HG02884 (cell line): ENCODE measurements at regions not wholly inside any gene's neighbourhood (a gene's known extent, or its start where the extent isn't known, plus 50 kb on each side); places are given as distances from the start of the nearest gene placed in this dataset.

Experiments
- ATAC-seq: cut with Tn5 transposase; IDR thresholded peaks from one replicate; pipeline ENCODE4 v1.9.1; 2021; ENCODE audit warnings: mild to moderate bottlenecking, moderate library complexity; ENCODE audit not compliant: unreplicated experiment

- no peak for ATAC-seq
These were observed 223.2 kb upstream of the IGFBP3 start for GRCh38 chr7:46143949-46144917.

GRCh38 chr7:46143421-46143820 is 222.3 kb upstream of the IGFBP3 start:
- no peak for ATAC-seq

- peak; percentile 48 for ATAC-seq
These were observed 218.0 kb upstream of the IGFBP3 start for GRCh38 chr7:46139079-46139478.

GRCh38 chr7:46137725-46138124 is 216.7 kb upstream of the IGFBP3 start:
- ATAC-seq: no peak

- no peak for ATAC-seq
These were observed 214.5 kb upstream of the IGFBP3 start for GRCh38 chr7:46135557-46135956.

- no peak for ATAC-seq
These were observed 213.7 kb upstream of the IGFBP3 start for GRCh38 chr7:46134795-46135194.

GRCh38 chr7:46134385-46134784 is 213.3 kb upstream of the IGFBP3 start:
- ATAC-seq: no peak

GRCh38 chr7:46133751-46134150 is 212.7 kb upstream of the IGFBP3 start:
- no peak for ATAC-seq

GRCh38 chr7:46133072-46133471 is 212.0 kb upstream of the IGFBP3 start:
- no peak for ATAC-seq

GRCh38 chr7:46131916-46132795 is 211.1 kb upstream of the IGFBP3 start:
- ATAC-seq: no peak

GRCh38 chr7:46129831-46130230 is 208.8 kb upstream of the IGFBP3 start:
- ATAC-seq: no peak

GRCh38 chr7:46127814-46128213 is 206.7 kb upstream of the IGFBP3 start:
- no peak for ATAC-seq

- ATAC-seq: no peak
These were observed 205.7 kb upstream of the IGFBP3 start for GRCh38 chr7:46126675-46127300.

- ATAC-seq: no peak
These were observed 202.8 kb upstream of the IGFBP3 start for GRCh38 chr7:46123756-46124343.

GRCh38 chr7:46115410-46115809 is 194.3 kb upstream of the IGFBP3 start:
- no peak for ATAC-seq

GRCh38 chr7:46109437-46109836 is 188.4 kb upstream of the IGFBP3 start:
- ATAC-seq: no peak

- no peak for ATAC-seq
These were observed 187.2 kb upstream of the IGFBP3 start for GRCh38 chr7:46108272-46108671.

GRCh38 chr7:46107610-46108217 is 186.6 kb upstream of the IGFBP3 start:
- ATAC-seq: no peak

GRCh38 chr7:46100521-46100920 is 179.4 kb upstream of the IGFBP3 start:
- no peak for ATAC-seq

GRCh38 chr7:46099076-46099475 is 178.0 kb upstream of the IGFBP3 start:
- no peak for ATAC-seq
